GM19395 (cell line): ENCODE measurements at regions not wholly inside any gene's neighbourhood (a gene's known extent, or its start where the extent isn't known, plus 50 kb on each side); places are given as distances from the start of the nearest gene placed in this dataset.
"Not testable (repeated sequence)": the region's sequence is repeated elsewhere in the genome, so short reads cannot be mapped to it uniquely, and the experiment has no call there.

Experiments
- ATAC-seq: cut with Tn5 transposase; IDR thresholded peaks from one replicate; pipeline ENCODE4 v1.9.1; 2021; ENCODE audit warnings: mild to moderate bottlenecking, moderate library complexity; ENCODE audit not compliant: unreplicated experiment

DNA sequence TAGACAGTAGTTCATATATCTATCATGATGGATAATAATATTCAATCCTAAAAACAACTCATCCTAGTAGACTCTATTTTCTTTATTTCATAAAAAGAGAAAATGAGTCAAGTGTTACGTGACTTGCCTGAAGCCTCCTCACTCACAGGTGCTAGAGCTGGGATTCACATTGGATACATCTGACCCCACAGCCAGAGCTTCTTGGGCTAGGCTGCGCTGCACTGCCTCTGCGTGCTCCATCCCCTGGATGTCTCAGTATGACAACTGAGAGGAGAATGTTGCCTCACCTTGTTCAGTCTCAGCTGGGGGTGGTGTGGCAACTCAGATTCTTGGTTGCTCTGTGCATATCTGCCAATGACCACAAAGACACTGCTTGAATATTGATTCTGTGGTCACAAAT, 286.6 kb downstream of the LIG4 start:
- ATAC-seq, result no peak

DNA sequence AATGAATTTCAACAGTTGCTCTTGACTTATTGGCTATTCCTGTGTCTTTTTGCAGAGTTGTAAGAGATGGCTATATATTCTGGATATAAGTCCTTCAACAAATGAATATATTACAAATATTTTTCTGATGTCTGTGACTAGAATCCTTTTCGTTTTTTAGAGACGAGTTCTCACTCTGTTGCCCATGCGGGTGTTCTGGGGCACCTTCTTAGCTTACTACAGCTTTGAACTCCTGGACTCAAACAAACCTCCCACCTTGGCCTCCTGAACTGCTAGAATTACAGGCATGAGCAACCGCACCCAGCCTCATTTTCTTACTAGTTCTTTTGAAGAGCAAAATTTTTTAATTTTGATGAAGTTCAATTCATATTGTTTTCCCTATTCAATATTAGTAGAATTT, 287.8 kb downstream of the LIG4 start:
- ATAC-seq, result no peak

DNA sequence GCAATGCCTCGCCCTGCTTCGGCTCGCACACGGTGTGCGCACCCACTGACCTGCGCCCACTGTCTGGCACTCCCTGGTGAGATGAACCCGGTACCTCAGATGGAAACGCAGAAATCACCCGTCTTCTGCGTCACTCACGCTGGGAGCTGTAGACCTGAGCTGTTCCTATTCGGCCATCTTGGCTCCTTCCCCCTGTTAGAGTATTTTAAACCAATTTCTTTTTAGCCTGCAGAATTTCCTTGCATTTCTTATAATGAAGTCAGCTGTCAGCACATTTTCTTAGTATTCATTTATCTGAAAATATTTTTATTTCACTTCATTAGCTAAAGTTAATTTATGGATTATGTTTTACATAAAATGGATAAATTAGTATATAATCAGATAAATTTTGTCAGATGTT, 288.8 kb downstream of the LIG4 start:
- ATAC-seq, result not testable (repeated sequence)

- not testable (repeated sequence) for ATAC-seq
These were observed 298.4 kb downstream of the LIG4 start for GRCh38 chr13:107916902-107917301.

- no peak for ATAC-seq
These were observed 302.6 kb downstream of the LIG4 start for GRCh38 chr13:107912745-107913144.

DNA sequence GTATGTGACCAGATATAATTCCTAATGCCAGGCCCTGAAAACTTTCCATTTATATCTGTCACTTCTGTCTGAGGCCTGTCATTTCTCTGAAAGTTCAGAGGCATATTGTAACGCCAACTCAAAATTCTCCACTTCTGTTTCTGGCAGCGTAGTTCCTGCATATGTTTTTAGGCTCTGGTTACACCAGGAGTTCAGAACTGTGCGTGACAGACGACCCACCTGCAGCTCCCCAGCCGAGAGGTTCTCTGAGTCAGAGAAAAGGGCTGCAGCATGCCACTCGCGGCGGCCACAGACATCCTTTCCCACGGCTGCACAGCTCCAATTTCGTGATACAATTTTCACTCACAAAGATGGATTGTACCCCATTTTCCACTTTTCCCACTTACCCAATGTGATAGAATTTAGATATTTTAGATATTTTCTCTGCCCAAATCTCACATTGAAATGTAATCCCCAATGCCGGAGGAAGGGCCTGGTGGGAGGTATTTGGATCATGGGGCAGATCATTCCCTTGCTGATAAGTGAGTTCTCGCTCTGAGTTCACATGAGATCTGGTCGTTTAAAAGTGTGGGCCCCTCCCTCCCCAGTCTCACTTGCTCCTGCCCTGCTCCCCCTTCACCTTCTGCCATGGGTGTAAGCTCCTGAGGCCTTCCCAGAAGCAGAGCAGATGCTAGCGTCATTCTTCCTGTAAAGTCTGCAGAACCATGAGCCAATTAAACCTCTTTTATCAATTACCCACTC, 308.1 kb downstream of the LIG4 start:
- ATAC-seq, result no peak

GRCh38 chr13:107906131-107906530, 309.2 kb downstream of the LIG4 start:
- ATAC-seq, result no peak

- ATAC-seq, result no peak
These were observed 313.3 kb downstream of the LIG4 start for GRCh38 chr13:107901996-107902562.

GRCh38 chr13:107901230-107901629, 314.1 kb downstream of the LIG4 start:
- no peak for ATAC-seq

DNA sequence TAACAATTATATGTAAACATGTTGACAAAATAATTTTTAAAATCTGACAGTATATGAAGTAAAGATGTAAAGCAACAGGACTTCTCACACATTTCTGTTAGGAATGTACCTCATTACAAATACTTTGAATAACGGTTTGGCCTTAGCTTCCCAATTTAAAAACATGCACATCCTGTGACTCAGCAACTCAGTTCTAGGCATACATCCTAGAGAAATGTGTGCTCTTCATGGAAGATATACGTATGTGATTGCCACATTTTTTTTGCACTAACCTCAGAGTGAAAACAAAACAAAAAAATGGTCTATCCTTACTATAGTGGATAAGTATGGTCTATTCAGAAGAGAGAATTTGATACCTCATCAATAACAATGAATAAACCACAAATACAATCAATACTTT, 314.6 kb downstream of the LIG4 start:
- ATAC-seq, result no peak

DNA sequence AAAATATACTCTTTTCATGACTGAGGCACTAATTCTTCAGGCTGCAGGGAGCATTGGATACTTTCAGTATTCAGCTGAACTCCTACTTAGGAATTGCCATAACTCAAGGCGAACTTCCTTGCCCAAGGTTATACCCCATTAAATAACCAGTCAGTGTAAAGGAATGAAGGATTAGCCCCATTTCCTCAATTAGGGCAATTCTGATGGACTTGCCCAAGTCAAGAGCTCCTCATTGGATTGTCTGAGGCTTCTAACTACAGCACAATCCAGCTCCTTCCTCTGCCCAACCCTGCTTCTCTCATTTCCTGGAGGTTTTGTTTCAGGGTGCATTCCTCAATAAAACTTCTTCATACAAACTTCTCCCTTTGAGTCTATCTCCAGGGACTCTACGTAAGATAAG, 329.2 kb downstream of the LIG4 start:
- no peak for ATAC-seq

- ATAC-seq, result no peak
These were observed 330.8 kb downstream of the LIG4 start for GRCh38 chr13:107884564-107884963.

- ATAC-seq, result no peak
These were observed 331.7 kb downstream of the LIG4 start for GRCh38 chr13:107883561-107884175.

DNA sequence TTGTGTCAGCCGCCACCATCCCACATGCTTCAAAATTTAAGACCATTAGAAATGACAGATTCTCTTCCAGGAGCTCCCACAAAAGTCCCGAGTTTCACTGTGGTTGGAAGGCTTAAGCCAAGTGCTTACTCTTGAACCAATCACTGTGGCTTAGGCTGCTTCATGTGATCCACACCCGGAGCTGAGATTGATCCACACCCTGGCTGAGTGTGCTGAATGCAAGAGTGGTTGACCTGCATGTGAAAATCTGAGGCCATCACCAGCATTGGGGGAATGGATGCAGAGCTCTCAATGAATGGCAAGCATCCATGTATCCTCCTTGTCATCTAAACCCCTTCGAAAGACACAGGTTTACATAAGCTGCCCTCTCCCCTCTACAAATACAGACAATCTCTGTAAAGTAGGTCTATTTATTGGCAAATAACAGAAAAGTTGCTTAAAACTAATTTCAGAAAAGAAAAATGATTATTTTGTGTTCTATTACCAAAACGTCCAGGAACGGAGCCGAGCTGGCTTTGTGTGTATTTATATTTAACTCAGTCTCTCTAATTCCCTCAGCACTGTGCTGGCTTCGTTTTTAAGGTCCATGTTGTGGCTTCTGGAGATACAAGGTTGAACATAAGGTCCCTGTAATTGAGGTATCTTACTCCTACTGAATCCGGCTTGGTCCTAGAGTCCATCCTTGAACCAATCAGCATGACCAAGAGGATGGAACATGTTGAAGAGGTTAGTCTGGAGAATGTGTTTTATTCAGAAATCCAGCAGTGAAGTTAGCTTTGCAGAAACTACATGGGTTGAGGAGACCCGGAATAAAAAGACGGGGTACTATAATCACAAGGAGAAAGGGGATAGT, 332.4 kb downstream of the LIG4 start:
- no peak for ATAC-seq

- ATAC-seq, result no peak
These were observed 334.0 kb downstream of the LIG4 start for GRCh38 chr13:107881362-107881761.

DNA sequence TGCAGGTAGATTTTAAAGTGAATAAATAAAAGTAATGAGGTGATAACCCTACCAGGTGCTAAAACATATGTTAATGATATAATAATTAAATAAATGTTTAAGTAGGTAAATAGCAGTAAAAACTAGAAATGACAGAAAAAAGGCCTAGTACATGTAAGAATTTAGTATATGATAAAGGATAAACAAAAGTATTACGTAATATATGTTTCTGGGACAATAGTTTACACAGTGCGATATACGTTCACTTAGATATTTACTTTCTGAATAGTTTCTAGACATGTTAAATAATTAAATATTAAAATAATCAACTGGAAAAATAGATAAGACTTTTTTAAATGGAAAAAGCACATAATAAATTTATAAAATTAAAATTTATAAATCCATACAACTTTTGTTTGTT, 340.9 kb downstream of the LIG4 start:
- no peak for ATAC-seq

- no peak for ATAC-seq
These were observed 341.4 kb downstream of the LIG4 start for GRCh38 chr13:107873926-107874325.

DNA sequence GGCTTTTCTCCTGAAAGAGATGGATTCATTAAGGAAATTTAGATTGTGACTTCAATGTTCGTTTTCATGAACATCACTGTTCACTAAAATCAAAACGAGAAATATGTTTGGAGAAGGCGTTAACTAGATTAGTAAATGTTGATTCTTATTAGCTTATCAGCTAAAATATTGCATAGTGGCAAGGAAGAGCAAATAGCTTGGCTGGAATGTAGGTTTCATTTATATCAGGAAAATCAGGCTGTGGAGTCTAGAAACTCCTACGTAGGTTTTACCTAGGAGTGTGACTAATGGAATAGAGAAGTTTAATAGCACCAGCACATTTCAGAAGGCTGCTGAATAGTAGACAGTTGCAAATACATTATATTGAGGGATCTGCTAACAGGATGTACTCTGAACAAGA, 344.9 kb downstream of the LIG4 start:
- ATAC-seq, result no peak

DNA sequence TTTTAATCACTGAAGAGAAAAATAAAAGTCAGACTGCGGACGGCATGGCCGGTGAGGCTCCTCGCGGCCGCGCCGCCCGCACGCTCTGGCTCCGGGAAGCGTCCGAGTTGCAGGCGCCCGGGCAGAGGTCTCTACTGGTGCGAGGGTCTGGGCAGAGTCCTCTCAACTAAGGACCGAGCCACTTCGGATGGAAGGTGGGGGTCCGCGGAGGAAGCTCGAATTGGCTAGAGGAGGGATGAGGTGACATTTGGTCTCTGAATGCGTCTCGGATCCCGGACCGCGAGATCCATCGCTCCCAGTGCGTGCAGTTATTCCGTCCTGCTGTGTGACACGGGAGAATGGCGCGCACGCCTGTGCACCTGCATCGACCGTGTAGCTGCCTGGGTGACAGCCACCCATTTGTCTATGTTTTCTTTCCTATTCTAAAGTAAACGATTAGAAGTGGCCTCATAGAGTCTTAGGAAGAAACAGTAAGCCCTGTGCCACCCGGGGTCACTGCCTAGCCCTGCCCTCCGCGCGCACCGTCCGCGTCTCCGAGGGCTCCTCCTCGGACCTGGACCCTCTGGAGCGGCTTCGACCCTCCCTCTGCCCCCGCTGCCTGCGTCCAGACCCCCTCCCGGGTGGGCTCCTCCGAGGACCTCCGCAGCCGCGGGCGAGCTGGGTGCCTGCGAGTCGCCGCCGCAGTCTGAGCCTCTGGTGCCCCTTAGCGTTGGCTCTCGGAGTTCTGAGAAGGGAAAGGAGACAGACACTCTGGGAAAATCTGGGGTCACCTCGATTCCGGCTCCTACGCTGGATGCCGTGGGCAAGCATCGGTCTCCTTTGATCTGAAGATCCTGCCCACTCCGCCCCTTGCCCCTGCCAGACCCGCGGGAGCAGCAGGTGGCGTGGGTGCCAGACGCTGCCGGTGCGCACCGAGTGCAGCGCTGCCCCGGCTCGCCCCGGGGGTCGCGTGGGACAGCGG, 347.4 kb downstream of the LIG4 start:
- ATAC-seq, result no peak

- no peak for ATAC-seq
These were observed 348.3 kb downstream of the LIG4 start for GRCh38 chr13:107866941-107867623.
